H9 (cell line): ENCODE measurements at regions not wholly inside any gene's neighbourhood (a gene's known extent, or its start where the extent isn't known, plus 50 kb on each side); places are given as distances from the start of the nearest gene placed in this dataset.

Source experiments
- DNase-seq: peaks from one replicate; pipeline ENCODE4 v3.0.0-alpha.2; 2017
- H2AFZ ChIP-seq: one replicate; pipeline ENCODE4 v1.6.1; 2013; ENCODE audit warnings: mild to moderate bottlenecking, low read length, control low read depth, moderate library complexity
- H2AK5ac ChIP-seq: 2 replicates; pipeline ENCODE4 v1.6.1; 2013; ENCODE audit warnings: low read length, control low read depth, mixed read lengths; ENCODE audit not compliant: insufficient read length
- H2BK120ac ChIP-seq: one replicate; pipeline ENCODE4 v1.6.1; 2013; ENCODE audit warnings: low read depth, mild to moderate bottlenecking, low read length, control low read depth, inconsistent platforms; ENCODE audit not compliant: poor library complexity, severe bottlenecking
- H2BK12ac ChIP-seq: 2 replicates; pipeline ENCODE4 v1.6.1; 2013; ENCODE audit warnings: low read length, control low read depth, mixed read lengths, low read depth; ENCODE audit not compliant: insufficient read length
- H2BK15ac ChIP-seq: 2 replicates; pipeline ENCODE4 v1.6.1; 2013; ENCODE audit warnings: low read depth, low read length, control low read depth
- H2BK20ac ChIP-seq: one replicate; pipeline ENCODE4 v1.6.1; 2013; ENCODE audit warnings: low read depth, mild to moderate bottlenecking, low read length, control low read depth, inconsistent platforms; ENCODE audit not compliant: poor library complexity, severe bottlenecking
- H2BK5ac ChIP-seq: 2 replicates; pipeline ENCODE4 v1.6.1; 2013; ENCODE audit warnings: low read length, control low read depth, mixed read lengths; ENCODE audit not compliant: insufficient read length
- H3K14ac ChIP-seq: 2 replicates; pipeline ENCODE4 v1.6.1; 2013; ENCODE audit warnings: low read length, control low read depth; ENCODE audit not compliant: insufficient read depth
- H3K18ac ChIP-seq: 2 replicates; pipeline ENCODE4 v1.6.1; 2013; ENCODE audit warnings: low read depth, mild to moderate bottlenecking, mixed read lengths, low read length, control low read depth; ENCODE audit not compliant: insufficient read length
- H3K23ac ChIP-seq: 2 replicates; pipeline ENCODE4 v1.6.1; 2013; ENCODE audit warnings: low read length, control low read depth, mixed read lengths, low read depth; ENCODE audit not compliant: insufficient read length
- H3K23me2 ChIP-seq: 2 replicates; pipeline ENCODE4 v1.6.1; 2013; ENCODE audit warnings: low read depth, mild to moderate bottlenecking, mixed read lengths, low read length, control low read depth; ENCODE audit not compliant: insufficient read length, poor library complexity, severe bottlenecking
- H3K27ac ChIP-seq: 2 replicates; pipeline ENCODE4 v1.5.1; 2013; ENCODE audit warnings: low read length, control low read depth, mixed read lengths, low read depth; ENCODE audit not compliant: insufficient read length
- H3K27me3 ChIP-seq: 2 replicates; pipeline ENCODE4 v1.6.1; 2013; ENCODE audit warnings: low read length, control low read depth, inconsistent platforms; ENCODE audit not compliant: insufficient read depth
- H3K4ac ChIP-seq: 2 replicates; pipeline ENCODE4 v1.6.1; 2013; ENCODE audit warnings: low read depth, mild to moderate bottlenecking, control low read depth, inconsistent platforms, low read length, moderate library complexity
- H3K4me1 ChIP-seq: 2 replicates; pipeline ENCODE4 v1.6.1; 2013; ENCODE audit warnings: low read length, control low read depth, inconsistent platforms; ENCODE audit not compliant: insufficient read depth
- H3K4me2 ChIP-seq: 2 replicates; pipeline ENCODE4 v1.6.1; 2013; ENCODE audit warnings: low read length, control low read depth, mixed read lengths; ENCODE audit not compliant: insufficient read length, insufficient read depth
- H3K56ac ChIP-seq: 2 replicates; pipeline ENCODE4 v1.6.1; 2013; ENCODE audit warnings: low read depth, mild to moderate bottlenecking, mixed read lengths, low read length, control low read depth; ENCODE audit not compliant: insufficient read length
- H3K79me1 ChIP-seq: 2 replicates; pipeline ENCODE4 v1.6.1; 2013; ENCODE audit warnings: low read depth, mild to moderate bottlenecking, moderate library complexity, low read length, control low read depth, inconsistent platforms; ENCODE audit not compliant: insufficient read depth, poor library complexity, severe bottlenecking
- H3K79me2 ChIP-seq: 2 replicates; pipeline ENCODE4 v1.6.1; 2013; ENCODE audit warnings: low read length, control low read depth, inconsistent platforms; ENCODE audit not compliant: insufficient read depth
- H3K9ac ChIP-seq: 2 replicates; pipeline ENCODE4 v1.6.1; 2013; ENCODE audit warnings: low read length, control low read depth, mixed read lengths; ENCODE audit not compliant: insufficient read length; ENCODE audit errors: extremely low read depth
- H3K9me3 ChIP-seq: one replicate; pipeline ENCODE4 v1.6.1; 2013; ENCODE audit warnings: low read depth, low read length, inconsistent platforms; ENCODE audit not compliant: control insufficient read depth
- H3T11ph ChIP-seq: one replicate; pipeline ENCODE4 v1.6.1; 2013; ENCODE audit warnings: mild to moderate bottlenecking, low read length, control low read depth, inconsistent platforms
- H4K20me1 ChIP-seq: one replicate; pipeline ENCODE4 v1.6.1; 2013; ENCODE audit not compliant: control insufficient read depth, insufficient read length, insufficient read depth
- H4K5ac ChIP-seq: 2 replicates; pipeline ENCODE4 v1.6.1; 2013; ENCODE audit warnings: low read depth, mild to moderate bottlenecking, mixed read lengths, low read length, control low read depth; ENCODE audit not compliant: insufficient read length
- H4K8ac ChIP-seq: replicated peaks from 2 replicates; pipeline ENCODE4 v1.6.1; 2013; ENCODE audit warnings: low read length, control low read depth, mixed read lengths, low read depth; ENCODE audit not compliant: insufficient read length
- H4K91ac ChIP-seq: 2 replicates; pipeline ENCODE4 v1.6.1; 2013; ENCODE audit warnings: low read depth, mild to moderate bottlenecking, moderate library complexity, mixed read lengths, low read length, control low read depth; ENCODE audit not compliant: insufficient read length
- H3K27ac Mint-ChIP-seq, 3 experiments: 2 replicates in 2 of 3; 3 replicates in 1 of 3; pipeline ENCODE4 v1.8.0; 2020 to 2021; ENCODE audit warnings: mixed read lengths in 3 of 3, mild to moderate bottlenecking in 1 of 3, moderate library complexity in 1 of 3
- H3K27me3 Mint-ChIP-seq: 2 replicates; pipeline ENCODE4 v1.8.0; 2021; ENCODE audit warnings: low read depth, mild to moderate bottlenecking, moderate library complexity, mixed read lengths
- H3K36me3 Mint-ChIP-seq, 3 experiments: 2 replicates in 2 of 3; 3 replicates in 1 of 3; pipeline ENCODE4 v1.8.0; 2020 to 2021; ENCODE audit warnings: low read depth in 3 of 3, mixed read lengths in 3 of 3; ENCODE audit not compliant: insufficient read depth in 1 of 3
- H3K4me1 Mint-ChIP-seq, 2 experiments: 2 replicates each; pipeline ENCODE4 v1.8.0; 2020; ENCODE audit warnings: mixed read lengths in 2 of 2
- H3K4me3 Mint-ChIP-seq, 2 experiments: 2 replicates in 1 of 2; 3 replicates in 1 of 2; pipeline ENCODE4 v1.8.0; 2020 to 2021; ENCODE audit warnings: mild to moderate bottlenecking in 2 of 2, mixed read lengths in 2 of 2, moderate library complexity in 1 of 2
- H3K9me3 Mint-ChIP-seq, 2 experiments: 2 replicates in 1 of 2; 3 replicates in 1 of 2; pipeline ENCODE4 v1.8.0; 2020; ENCODE audit warnings: mild to moderate bottlenecking in 2 of 2, mixed read lengths in 2 of 2, moderate library complexity in 1 of 2
- CTCF ChIP-seq: fragments of 200-600 bp; sonication (generic); conservative IDR thresholded peaks from 3 replicates; pipeline ENCODE4 v1.8.0; 2021; ENCODE audit warnings: antibody characterized with exemption, mild to moderate bottlenecking

GRCh38 chr6:103554911-103555310 is 1304.8 kb downstream of the HACE1 start:
- Mint-ChIP-seq H3K27me3 (no peaks in the 10 kb centered on the region), H3K4me1 (0 out of 4 replicates have a peak, but pooled peaks cover 2 to 3% of the 10 kb centered on the region in 2 experiments), H3K27ac (no peak overlapping the region), H3K4me3 (no peak overlapping the region), H3K36me3 (no peaks in the 10 kb centered on the region), H3K9me3 (no peaks in the 10 kb centered on the region; a peak in 1 of 5 replicates)
- Histone ChIP-seq H3K9me3 (no peaks in the 10 kb centered on the region), H3T11ph (no peak overlapping the region), H2BK12ac (no peak overlapping the region), H3K23me2 (no peaks in the 10 kb centered on the region), H3K56ac (no peak overlapping the region), H4K5ac (no peak overlapping the region), H2BK5ac (no peak overlapping the region), H3K27me3 (no peaks in the 10 kb centered on the region), H2AFZ (no peak overlapping the region), H3K79me2 (no peaks in the 10 kb centered on the region), H4K20me1 (no peaks in the 10 kb centered on the region), H3K18ac (no peak overlapping the region), H3K9ac (no peak overlapping the region), H2BK120ac (no peak overlapping the region), H4K8ac (no peak overlapping the region), H4K91ac (no peak overlapping the region), H3K27ac (no peak overlapping the region), H3K4ac (no peak overlapping the region), H3K79me1 (no peaks in the 10 kb centered on the region), H3K4me1 (no peaks in the 10 kb centered on the region), H2AK5ac (no peak overlapping the region), H2BK20ac (no peak overlapping the region), H3K4me2 (no peak overlapping the region), H3K14ac (no peak overlapping the region), H2BK15ac (no peak overlapping the region), H3K23ac (no peak overlapping the region)
- no peak for TF ChIP-seq CTCF
- no peak for DNase-seq
